Renal pelvis (tissue), 1 donor: ENCODE measurements at regions not wholly inside any gene's neighbourhood (a gene's known extent, or its start where the extent isn't known, plus 50 kb on each side); places are given as distances from the start of the nearest gene placed in this dataset.

Experiments used
- DNase-seq: peaks from one replicate; pipeline ENCODE4 v3.0.0-alpha.2; 2013

DNA sequence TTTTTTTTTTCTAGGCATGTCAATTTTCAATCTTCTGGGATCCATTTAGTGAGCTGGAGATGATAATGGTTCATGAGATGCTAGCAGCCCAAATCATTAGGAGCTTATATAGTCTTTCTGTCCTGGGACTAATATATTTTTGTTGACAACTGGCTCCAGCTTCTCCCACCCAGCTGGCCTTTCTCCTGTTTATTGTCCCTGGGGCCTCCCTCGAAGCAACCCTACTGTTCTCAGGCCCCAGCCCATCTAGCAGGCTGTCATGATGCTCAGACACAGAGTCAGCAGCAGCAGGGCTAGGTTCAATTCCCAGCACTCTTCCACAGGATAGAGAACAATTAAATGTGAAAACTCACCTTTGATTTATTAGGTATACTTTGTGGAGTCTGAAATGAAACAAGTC lies 127.6 kb upstream of the MID1 start:
- DNase-seq, result no peak

DNA sequence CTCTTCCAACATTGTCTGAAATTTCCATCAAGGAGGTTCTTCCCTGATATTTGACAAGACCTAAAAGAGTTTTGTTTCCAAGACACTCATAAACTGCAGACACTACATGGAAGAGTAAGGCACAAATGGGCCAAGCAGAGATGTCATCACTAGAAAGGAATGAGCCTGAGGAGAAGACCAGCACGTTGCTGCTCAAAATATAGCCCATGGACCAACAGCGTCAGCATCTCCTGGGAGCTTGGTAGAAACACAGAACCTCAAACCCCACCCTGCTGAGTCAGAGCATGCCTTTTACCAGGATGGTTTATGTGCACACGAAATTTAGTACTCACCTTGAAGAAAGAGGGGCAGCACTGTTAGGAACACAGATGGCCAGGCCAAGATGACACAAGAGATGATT lies 128.7 kb upstream of the MID1 start:
- no peak for DNase-seq

DNA sequence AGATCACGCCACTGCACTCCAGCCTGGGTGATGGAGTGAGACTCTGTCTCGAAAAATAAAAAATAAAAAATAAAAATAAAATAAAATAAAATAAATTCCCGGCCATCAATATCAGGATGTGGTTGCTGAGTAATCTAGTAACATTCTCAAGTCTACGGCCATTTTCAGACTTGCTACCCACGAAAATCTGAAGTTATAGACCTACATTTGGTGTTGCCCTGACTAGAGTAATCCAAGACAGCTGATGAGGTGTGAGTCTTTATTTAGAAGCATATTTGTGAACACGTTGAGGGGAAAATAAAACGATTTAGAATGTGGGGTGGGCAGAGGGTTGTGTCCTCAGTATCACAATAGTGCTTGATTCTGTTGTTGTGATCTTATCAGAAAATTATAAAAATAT lies 130.2 kb upstream of the MID1 start:
- no peak for DNase-seq

DNA sequence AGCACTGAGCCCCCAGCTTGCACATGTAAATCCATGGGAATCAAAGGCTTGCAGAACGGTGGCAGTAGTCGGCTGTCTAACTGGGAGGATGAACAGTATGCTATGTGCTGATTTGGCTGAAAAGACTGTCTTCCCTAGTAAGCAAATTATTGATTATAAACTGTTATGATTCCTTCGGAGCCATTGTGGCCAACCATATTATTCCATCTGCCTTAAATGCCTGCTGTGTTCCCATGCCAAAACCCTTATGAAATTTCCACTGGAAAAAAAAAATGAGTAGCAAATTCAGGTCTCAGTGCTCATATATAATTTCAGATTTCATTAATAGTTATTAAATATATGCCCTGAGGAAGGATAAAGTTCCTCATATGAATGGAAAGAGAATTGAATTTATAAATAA lies 132.7 kb upstream of the MID1 start:
- no peak for DNase-seq

DNA sequence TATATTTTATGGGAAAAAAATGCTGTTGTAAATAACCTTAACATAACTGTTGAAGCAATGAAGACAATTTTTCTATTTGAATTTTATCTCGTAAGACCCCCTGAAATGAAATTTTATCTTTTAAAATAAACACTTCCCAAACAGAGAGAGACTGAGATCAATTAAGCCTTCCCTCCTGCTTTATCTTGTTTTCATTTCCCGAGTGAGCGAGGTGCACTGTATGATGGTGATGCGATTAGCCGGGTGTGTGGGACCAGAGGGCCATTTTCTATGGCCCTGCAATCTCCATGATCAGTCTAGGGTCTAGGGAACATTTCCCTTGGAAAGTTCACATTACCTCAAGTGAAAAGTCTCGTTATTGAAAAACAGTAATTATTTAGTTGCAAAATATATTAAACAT lies 134.1 kb upstream of the MID1 start:
- no peak for DNase-seq

DNA sequence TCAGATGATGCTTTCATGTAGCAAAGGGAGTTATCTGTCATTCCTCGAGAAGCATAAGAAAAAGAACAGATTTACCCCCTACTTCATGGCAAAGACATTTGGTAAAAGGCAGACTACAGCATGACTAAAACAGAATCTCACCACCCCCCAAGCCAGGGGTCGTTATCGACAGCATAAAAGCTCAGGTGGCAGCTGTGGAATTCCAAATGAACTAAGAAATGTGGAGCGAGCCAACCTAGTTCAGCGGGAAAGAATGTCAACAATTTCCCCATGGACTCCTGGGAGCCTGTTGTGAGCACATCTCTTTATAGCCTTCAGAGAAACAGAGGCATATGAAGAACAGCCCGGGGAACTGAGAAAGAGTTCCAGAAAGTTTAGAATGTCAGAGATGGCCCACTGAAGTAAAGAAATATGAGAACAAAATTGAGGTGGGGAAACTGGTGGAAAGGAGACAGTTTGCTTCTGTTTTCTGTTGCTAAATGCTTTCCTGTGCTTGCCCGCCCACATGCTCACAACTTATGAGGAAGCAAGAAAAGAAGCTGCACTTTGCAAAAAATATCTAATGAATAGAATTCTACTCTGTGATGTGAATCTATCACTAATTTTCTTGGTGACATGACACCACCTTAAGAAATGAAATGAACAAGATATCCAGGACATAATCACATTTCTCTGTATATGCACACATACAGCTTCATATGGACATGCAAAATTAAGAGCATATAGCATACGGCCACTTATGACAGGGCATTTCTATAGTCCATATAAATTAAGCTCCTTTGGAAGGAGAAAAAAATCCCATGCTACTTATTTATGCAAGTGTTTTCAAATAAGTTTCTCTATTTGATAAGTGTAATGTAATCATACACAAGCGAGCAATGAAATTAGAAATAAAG lies 135.3 kb upstream of the MID1 start:
- peak; percentile 49 for DNase-seq

DNA sequence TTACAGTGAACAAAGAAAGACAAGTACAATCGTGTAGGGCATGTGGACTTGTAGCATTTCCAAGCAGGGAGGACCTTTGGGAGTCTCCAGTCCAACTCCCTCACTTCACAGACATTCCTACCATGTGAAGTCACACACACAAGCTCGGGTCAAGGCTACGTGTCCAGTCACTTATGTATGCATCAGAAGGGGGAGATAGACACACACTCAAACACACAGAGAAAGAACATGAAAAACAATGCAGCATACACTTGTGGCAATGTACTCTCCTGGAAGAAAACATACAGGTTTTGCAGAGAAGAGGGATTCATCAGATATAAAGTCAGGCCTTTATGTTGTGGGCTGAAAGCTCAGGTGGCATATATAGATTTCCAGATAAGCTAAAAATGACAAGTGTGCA lies 136.1 kb upstream of the MID1 start:
- DNase-seq, result peak; percentile 44

DNA sequence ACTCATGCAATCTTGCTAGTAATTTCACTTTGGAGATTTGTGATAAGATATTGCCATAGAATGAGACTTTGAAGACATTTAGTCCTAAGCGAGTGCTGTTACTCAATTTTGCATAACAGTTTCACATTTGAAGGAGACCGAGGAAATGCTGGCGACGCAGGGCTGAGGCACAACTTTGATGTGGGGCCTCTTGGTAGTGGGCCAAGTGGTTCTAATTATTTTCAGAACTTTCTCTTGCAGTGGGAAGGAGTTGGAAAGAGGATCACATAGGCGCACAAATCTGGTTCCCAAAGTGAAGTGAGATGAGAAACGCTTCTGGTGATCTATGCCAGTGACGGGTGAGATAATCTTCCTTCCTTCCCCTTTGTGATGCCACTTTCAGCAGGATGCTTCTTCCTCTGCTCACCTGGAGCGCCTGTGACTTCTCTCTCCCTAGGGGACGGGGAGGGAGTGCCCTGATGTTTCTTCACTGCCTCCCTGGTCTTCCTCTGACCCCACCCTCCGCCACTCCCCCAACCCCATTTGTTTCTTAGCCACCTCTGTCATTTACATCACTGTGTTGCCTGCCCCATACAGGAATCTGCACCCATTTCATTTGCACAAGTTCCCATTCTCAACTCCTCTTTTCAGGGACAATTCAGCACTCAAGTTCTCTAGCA lies 138.9 kb upstream of the MID1 start:
- DNase-seq, result no peak

DNA sequence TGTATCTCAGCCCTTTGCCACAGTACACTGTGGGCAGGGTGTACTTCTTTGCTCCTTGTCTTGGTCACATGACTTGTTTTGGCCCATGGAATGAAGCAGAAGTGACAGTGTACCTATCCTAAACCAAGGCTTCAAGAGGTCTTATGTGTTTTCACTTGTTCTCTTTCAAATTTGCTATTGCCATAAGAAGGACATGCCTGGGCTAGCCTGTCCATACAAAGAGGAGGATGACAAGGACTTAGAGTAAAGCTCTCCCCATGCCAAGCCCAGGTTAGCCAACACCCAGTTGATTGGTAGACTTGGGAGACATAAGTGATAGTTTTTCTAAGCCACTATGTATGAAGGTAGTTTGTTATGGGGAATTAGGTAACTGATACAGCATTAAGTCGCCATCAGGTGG lies 141.1 kb upstream of the MID1 start:
- DNase-seq, result no peak

DNA sequence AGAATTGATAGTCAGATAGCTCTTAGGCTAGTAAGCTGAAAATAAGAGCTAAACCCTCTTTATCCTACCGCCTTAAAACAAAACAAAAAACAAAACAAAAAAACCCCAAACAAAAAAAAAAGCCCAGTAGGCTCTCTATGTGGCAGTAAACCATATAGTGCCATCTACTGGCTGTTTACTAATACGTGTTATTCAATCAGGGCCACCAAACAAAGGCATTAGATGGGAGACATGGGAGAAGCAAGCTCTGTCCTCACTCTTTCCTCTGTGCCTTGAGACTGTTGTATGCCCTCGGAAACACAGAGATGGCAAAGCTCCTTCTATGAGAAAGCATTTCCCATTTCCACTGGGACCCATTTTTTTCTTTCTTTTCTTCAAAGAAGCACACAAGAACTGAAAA lies 148.8 kb upstream of the MID1 start:
- DNase-seq, result peak; percentile 27

DNA sequence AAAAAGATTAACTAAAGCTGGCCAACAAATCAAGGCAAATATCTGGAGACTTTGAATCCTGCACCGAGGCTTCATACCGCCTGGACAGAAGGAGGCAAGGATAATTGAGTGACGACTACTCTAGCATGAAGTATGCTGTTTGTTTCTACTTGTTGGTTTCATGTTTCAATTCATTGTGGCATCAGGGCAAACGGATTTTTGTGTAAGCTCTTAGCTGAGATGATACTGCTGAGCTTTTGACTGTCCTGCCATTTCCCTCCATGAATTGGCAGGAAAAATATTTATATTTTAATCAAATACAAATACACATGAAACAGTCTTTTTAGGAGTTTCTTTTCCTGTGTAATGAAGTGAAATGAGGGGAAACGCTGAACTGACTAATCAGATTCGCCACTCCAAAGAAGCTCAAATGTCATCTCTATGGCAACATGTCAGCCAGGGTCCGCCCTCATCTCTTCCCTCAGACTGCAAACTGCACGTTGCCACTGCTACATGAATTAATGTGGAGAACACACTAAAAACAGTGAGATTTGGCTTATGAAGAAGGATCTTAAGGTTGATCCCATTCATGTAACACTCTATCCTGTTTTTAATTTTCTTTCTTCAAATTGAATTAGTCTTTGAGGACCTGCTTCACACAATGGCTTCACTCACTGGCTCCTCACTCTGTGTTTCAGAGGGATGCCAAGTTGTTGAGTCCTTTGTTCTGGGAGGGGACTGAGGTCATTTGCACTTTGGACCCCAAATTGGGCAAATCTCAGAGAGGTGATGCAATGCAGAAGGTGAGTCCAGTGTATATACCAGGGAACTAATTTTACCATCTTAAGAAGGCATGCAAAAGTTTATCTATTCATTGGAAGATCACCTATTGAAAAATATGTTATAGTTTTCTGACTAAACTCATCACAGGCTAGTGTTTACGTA lies 149.6 kb upstream of the MID1 start:
- DNase-seq, result peak; percentile 41

DNA sequence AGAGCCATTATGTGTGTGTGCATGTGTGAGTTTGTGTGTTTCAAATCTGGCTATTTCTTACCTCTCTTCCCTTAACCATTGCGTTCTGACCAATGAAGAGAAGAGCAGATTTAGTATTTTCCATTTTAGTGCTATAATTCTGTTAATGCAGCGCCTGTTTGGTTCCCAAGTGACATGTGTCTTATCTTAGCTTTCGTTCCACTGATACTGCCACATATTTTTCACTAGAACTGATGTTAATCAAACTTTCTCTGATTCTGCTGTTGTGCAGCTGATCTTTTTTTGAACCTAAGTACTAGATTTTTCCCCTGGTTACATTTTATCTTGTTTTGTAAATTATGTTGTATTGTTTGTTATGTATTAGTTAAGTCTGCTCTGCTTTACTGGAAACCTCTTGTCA lies 152.9 kb upstream of the MID1 start:
- no peak for DNase-seq

DNA sequence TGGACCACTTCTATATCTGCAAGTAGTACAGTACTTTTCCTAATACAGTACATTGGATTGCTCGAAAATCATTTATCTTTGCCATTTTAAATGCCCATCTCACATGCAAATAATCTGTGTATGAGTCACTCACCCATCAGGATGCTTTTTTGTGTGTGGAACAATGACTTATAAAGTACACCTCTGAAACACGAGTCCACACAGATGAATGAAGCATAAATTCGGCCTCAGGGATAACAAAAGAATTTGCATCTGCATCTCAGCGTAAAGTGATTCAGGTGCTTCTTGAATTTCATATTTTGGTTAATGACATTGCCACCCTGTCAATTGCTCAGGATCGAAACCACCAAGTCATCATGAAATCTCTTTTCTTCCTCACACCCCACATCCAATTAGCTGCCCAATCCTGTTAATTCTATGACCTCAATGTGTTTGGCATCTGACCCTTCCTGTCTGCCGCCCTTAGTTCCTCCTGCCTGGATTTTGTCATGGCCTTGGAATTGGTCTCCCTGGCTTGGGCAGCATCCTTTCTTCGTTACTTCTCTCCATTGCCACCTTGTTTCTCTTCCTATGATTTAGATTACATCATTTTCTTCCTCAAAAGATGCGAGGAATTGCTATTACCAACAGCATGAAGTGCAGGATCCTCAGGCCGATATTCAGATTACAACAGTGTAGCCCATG lies 161.6 kb upstream of the MID1 start:
- no peak for DNase-seq

DNA sequence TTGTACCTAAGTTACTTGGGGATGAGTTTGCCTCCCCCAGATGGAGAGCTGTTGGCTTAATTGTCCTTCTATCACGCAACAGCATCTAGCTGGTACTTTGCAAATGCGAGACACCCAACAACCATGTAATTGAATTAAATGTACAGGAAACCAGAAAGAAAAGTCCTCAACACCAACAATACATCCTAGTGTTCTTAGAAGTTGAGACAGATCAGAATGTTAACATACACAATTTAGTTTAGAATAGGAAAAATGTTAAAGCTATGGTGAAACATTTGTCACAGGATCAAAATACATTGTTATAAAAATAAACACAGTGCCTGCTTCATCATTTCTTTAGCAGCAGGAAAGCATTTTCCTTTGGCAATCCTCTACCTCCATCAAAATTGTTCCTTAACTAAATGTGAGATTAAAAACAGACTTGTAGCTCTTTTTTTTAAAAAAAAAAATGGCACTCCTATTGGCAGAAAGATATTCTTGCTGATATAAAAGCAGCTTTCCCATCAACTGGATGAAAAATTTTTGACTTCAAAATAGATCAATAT lies 163.1 kb upstream of the MID1 start:
- DNase-seq, result no peak

DNA sequence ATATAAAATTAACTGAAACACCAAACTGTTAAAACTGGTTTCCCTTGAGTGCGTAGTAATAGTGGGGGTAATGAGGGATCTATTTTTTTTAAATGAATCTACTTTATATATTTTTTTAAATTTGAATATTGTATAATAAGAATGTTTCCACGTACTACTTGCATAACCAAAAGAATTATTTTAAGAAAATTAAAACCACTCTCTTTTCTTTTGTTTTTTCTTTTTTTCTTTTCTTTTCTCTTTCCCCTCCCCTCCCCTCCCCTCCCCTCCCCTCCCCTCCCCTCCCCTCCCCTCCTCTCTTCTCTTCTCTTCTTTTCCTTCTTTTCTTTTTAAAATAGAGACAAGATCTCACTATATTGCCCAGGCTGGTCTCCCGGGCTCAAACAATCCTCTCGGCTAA lies 166.9 kb upstream of the MID1 start:
- no peak for DNase-seq

DNA sequence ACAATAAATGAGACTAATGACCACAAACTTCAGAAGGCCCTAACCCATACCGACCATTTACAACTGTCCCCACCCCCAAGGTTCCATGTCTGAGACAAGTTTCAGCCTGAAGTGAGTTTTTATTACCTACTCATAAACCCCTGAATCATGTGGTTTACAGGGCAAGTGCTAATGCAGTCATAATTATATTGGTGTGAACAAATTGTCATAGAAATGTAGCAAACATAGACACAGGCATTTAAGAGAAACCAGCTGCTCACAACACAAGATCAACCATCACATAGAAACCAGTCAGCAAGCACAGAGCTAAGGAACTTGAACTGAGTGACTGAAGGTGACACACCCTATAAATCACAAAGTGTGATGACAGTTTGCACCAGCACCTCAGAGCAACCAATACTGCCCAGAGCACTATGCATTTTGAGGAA lies 173.8 kb upstream of the MID1 start:
- peak; percentile 40 for DNase-seq

DNA sequence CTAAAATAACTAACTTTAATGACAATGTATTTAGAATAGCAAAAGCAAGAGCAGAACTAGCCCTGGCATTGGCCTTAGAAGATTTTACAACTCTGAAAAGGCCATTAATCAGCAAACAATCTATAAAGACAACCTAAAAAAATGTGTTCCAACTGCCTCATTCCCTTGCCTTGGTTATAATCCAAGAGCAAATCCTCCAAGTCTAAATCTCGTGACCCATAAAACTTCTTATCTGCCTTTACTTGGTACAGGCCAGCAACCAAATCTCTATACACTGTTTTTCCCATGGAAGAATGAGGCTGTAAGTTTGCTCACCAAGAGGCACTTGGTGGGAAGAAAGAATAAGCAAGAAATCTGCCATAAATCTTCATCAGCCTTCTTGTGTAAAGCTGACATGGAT lies 175.3 kb upstream of the MID1 start:
- DNase-seq, result no peak

DNA sequence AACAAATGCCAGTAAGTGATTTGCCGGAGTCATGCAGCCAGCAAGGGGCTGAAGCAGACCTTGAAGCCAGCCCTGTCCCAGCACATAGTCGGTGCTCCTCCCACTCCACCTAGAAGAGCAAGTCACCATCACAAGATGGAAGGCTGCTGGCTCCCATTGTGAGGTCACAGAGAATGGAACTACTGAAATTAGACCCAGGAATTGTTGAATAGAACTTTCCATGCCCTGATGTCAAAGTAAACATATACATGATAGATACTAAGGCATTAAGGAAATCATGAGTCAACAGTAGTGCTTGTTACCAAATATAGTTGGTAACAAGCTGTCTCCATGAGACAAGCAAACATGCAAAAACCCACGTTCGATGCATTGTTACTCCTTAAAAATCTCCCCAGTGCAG lies 177.1 kb upstream of the MID1 start:
- no peak for DNase-seq

DNA sequence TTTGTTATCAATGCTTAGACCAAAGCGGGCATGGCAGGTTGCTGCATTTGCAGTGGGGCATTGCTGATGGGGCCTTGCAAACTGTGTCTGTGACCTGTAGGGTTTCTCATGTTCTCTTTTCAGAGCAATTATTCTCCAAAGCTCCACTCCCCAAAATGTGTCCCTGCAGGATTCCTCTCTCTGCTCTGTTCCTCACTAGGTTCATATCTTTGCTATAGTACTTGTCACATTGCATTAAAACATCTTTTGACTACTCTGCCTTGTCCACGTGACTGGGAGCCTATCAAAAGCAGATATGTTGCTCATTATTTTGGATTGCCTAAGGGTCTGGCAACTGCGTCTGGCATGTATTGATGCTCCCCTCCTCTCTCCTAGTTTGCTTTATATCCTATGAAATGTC lies 177.7 kb upstream of the MID1 start:
- DNase-seq, result no peak

DNA sequence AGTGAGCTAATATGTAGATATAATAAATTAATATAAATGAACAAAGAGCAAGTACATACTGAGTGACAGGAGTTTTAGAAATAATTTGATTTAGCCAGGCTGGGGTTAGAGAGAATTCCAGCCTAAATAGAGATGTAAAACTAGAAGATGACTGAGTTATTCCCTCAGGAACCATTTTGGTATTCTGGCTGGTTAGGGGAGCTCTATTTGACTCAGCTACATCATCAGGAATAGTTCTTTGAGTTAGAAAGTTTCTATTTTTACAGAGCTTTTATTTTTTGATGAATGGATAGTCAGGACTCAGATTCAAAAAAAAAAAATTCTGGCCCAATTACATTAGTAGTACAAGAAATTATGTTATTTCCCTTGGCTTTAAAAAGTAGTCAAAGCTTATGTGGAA lies 180.4 kb upstream of the MID1 start:
- no peak for DNase-seq

DNA sequence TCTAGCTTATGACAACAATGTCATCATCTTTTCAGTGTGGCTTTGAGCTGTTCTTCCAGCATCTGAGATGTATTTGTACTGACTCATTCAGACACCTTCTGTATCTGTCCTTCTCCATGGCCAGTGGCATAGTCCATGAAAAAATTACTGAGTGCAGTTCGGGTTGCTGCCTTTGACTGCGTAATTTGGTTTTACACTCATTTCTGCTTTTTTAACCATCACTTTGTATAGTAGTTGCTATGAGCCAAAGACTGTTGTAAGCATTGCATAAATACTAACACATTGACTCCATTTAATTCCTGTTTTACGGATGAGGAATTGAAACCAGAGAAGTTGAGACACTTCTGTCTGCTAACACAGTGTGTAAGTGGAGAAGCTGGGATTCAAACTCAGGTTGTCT lies 190.7 kb upstream of the MID1 start:
- no peak for DNase-seq

DNA sequence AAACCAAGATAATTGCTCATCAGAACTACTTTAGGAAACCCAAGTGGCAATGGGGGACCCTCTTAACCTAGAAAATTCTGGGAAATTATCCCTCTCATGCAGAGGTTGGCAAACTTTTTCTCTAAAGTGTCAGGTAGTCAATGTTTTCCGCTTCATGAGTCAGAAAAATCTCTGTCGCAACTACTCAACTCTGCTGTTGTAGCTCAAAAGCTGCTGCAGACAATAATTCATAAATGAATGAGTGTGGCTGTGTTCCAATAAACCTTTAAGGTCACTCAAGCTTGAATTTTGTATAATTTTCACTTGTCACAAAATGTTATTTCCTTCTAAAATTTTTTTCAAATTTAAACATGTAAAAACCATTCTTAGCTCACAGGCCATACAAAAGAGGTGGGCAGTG lies 193.4 kb upstream of the MID1 start:
- no peak for DNase-seq
